LNCAP (cell line): ENCODE measurements at regions not wholly inside any gene's neighbourhood (a gene's known extent, or its start where the extent isn't known, plus 50 kb on each side); places are given as distances from the start of the nearest gene placed in this dataset.

Experiments
- CTCF ChIP-seq: fragments of 450-650 bp; IDR thresholded peaks from 2 replicates; pipeline ENCODE4 v1.5.1; 2017; ENCODE audit warnings: mild to moderate bottlenecking

DNA sequence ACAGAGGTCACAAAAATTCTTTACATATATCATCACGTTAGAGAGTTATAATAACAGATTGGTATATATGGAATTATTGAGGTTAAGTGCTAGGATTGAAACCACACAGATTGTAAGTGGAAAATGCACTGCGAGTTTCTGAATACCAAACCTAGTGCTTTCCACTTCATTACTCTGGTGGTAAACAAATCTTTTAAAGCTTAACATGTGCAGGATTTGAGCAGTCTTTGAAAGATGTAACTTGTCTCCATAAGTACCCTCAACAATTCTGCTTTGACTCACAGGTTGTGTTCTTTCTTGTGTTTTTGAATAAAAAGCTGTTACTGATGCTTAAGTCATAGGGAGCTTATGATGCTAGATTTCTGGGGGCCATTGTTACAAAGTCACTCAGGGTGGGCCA lies 314.7 kb upstream of the DACH1 start:
- TF ChIP-seq CTCF, result no peak

DNA sequence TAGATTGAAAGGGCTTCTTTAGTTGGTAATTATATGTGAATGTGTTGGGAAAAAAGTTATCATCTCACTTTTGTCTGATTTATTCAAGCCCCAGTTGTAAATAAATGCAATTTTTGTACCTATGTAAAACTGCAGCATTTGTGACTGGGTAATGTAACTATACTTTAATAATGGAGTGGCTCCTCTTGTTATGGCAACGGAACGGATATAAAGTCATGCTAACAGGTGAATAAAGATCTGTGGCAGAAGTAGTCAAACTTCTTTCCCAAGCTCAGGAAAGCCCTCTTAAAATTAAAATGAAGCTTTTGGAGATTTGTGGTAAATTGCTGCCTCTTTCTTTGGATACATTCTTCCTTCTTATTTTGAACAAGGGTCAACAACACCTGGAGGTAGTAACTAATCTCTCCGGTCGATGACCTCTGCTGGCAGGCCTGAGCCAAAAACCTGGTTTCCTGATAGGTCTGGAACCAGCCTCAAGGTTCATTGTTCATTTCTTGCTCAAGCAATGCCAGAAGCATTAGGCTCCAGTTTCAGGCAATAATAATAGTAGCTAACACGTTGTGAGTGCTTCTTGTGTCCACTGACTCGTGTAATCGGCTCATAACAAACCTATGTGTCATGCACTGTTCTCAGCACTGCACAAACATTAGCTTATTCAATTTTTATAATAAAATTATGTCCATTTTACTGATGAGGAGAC lies 313.4 kb upstream of the DACH1 start:
- no peak for TF ChIP-seq CTCF

DNA sequence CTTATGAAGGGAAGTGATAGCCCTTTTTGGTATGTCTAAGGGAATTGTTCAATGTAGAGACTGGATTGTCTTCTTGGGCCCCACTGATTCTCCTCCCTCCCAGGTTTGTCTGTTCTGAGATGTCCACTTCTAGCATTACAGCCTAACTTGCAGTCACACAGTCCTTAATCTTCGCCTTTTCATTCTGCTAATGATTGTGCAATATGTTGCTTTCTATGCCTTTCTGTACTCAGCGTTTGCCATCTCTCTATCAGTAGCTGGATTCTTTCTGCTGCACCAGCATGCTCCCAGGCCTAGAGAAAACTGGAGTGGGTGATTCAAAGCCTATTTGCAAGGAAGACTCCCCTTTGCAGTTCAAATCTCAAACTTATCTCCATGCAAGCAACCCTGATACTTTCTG lies 307.5 kb upstream of the DACH1 start:
- TF ChIP-seq CTCF, result no peak

- no peak for TF ChIP-seq CTCF
These were observed 303.6 kb upstream of the DACH1 start for GRCh38 chr13:72170571-72170970.

- no peak for TF ChIP-seq CTCF
These were observed 301.3 kb upstream of the DACH1 start for GRCh38 chr13:72168126-72168855.

GRCh38 chr13:72166102-72166650 lies 299.2 kb upstream of the DACH1 start:
- TF ChIP-seq CTCF, result no peak

GRCh38 chr13:72165276-72165675 lies 298.3 kb upstream of the DACH1 start:
- no peak for TF ChIP-seq CTCF
